HG03175 (cell line): ENCODE measurements at regions not wholly inside any gene's neighbourhood (a gene's known extent, or its start where the extent isn't known, plus 50 kb on each side); places are given as distances from the start of the nearest gene placed in this dataset.
"Not testable (repeated sequence)": the region's sequence is repeated elsewhere in the genome, so short reads cannot be mapped to it uniquely, and the experiment has no call there.

ENCODE experiments used
- ATAC-seq: cut with Tn5 transposase; IDR thresholded peaks from one replicate; pipeline ENCODE4 v1.9.1; 2021; ENCODE audit warnings: mild to moderate bottlenecking, moderate library complexity; ENCODE audit not compliant: unreplicated experiment

DNA sequence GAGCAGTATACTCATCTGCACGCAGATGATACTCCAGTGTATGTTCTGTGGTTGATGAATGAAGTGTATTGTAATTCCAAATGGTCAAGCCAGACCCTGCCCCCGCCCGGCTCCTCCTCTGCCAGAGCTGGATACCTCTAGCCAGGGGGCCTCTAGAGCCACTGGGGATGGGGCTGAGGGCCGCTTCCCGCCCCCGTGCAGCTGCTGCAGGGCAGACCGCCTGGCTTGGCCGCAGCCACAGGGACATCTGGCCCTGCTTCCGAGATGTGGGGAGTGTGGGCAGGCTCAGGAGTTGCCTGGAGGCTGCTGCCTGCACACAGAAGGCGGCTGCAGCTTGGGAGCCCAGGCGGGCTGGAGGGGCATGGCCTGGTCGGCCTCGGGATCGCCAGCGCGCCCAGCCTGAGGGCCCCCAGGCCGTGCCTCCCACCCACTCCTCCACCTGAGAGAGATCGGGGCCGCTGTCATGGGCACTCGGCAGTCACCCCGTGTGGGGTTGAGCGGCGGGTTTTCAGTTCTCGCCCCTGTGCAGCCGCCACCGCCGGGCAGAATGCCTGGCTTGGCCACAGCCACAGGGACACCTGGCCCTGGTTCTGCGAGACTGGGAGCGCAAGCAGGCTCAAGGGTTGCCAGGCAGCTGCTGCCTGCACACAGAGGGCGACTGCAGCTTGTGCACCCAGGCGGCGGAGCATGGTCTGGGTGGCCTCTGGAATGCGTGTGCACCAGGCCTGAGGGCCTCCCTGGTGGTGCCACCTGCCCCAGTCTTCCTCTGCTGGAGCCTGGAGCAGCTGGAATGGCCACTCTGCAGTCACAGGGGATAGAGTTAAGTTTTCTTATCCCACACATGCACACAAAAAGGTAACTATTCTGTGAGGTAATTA is 1643.7 kb downstream of the SPATA31A7 start:
- not testable (repeated sequence) for ATAC-seq

DNA sequence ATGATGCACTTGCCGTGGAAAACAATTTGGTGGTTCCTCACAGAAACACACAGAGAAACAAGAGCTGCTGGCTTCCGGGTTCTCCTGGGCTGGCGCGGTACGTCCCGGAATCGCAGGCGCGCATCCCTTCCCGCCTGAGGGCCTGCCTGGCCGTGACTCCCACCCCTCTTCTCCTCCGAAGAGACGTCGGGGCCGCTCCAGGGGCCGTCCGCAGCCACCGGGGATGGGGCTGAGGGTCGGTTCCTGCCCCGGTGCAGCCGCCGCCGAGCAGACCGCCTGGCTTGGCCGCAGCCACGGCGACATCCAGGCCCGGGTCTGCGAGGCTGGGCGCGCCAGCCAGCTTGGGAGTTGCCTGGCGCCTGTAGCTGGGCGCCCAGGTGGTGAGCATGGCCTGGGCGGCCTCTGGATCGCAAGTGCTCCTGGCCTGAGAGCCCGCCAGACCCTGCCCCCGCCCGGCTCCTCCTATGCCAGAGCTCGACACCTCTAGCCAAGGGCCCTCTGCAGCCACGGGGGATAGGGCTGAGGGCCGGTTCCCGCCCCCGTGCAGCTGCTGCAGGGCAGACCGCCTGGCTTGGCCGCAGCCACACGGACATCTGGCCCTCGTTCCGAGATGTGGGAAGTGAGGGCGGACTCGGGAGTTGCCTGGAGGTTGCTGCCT is 1647.5 kb downstream of the SPATA31A7 start:
- peak; percentile 21 for ATAC-seq

DNA sequence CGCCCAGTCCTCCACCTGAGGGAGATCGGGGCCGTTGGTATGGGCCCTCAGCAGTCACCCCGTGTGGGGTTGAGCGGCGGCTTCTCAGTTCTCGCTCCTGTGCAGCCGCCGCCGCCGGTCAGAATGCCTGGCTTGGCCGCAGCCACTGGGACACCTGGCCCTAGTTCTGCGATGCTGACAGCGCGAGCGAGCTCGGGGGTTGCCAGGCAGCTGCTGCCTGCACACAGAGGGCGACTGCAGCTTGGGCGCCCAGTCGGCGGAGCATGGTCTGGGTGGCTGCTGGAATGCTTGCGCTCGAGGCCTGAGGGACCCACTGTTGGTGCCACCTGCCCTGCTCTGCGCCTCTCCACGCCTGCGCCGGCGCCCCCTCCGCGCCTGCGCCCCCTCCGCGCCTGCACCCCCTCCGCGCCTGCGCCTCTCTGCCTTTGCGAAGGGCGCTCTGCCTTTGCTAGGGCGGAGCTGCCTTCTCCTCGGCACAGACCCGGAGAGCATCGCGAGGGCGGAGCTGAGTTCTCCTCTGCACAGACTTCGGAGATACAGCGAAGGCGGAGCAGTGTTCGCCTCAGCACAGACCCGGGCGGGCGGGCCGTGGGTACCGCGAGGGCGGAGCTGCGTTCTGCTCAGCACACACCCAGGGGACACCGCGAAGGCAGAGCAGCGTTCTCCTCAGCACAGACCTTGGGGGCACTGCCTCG is 1648.3 kb downstream of the SPATA31A7 start:
- peak; percentile 99 for ATAC-seq

DNA sequence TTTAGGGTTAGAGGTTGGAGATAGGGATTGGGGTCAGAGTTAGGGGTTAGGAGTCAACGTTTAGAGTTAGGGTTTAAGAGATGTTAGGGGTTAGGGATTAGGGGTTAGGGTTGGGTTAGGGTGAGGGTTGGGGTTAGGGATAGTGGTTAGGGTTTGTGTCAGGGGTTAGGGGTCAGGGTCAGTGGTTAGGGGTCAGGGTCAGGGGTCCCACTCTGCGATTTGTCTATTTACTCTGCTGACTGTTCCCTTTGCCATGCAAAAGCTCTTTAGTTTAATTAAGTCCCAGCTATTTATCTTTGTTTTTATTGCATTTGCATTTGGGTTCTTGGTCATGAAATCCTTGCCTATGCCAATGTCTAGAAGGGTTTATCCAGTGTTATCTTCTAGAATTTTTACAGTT is 1649.3 kb downstream of the SPATA31A7 start:
- not testable (repeated sequence) for ATAC-seq

DNA sequence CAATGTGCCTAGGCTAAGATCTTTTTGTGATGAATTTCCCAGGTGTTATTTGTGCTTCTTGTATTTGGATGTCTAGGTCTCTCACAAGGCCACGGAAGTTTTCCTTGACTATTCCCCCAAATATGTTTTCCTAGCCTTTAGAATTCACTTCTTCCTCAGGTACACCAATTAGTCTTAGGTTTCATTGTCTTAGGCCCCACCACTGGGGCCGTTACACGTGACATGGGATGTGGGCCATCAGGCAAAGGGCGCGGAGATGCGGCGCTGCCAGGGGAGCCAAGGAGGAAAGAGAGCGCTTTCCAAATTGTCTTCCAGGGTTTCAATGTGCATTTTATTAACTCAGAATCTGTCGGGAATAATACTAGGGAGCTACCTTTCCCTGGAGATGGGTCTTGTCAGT is 1653.3 kb downstream of the SPATA31A7 start:
- not testable (repeated sequence) for ATAC-seq

GRCh38 chr9:62843706-62844290 is 1654.0 kb downstream of the SPATA31A7 start:
- ATAC-seq, result not testable (repeated sequence)

GRCh38 chr9:62844681-62845185 is 1654.9 kb downstream of the SPATA31A7 start:
- ATAC-seq, result not testable (repeated sequence)

DNA sequence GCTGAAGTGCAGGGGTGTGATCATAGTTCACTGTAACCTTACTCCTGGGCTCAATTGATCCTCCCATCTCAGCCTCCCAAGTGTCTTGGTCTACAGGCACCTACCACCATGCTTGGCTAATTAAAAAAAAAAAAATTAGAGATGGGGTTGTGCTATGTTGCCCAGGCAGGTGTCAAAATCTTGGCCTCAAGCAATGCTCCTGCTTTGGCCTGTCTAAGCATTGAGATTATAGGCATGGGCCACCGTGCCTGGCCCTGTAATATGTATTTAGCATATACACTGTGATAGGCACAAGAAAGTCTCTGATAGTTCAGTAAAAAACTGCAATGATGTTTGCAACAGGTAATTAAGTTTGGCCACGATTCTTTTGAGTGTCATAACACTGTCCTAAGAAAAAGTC is 1658.4 kb downstream of the SPATA31A7 start:
- not testable (repeated sequence) for ATAC-seq

GRCh38 chr9:62849991-62850390 is 1660.2 kb downstream of the SPATA31A7 start:
- ATAC-seq, result not testable (repeated sequence)

DNA sequence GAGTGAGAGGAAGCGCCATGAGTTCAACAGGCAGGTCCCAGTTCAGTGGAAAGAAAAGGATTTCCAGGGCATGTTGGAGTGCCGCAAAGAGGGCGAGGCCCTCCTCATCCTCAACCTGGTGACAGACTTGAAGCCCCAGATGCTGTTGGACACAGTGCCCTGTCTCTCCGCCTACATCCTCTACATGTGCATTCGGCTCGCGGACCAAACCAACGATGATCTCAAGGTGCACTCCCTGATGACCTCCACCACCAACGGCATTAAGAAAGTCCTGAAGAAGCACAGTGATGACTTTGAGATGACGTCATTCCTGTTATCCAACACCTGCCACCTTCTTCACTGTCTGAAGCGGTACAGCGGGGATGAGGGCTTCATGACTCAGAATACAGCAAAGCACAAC is 1667.4 kb downstream of the SPATA31A7 start:
- ATAC-seq, result not testable (repeated sequence)

DNA sequence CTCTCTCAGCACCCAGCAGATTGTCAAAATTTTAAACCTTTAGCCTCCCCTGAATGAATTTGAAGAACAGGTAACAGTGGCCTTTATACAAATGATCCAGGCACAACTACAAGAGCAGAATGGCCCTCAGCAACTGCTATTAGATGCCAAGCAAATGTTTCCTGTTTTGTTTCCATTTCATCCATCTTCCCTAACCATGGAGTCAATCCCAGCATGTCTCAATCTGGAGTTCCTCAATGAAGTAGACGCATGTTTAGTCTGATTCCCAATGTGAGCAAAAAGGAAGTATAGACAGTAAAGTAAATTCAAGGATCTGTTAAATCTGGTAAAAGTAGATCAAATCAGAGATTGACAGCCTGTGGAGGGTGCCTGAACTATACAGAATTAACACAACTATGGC is 1668.4 kb downstream of the SPATA31A7 start:
- ATAC-seq, result not testable (repeated sequence)

DNA sequence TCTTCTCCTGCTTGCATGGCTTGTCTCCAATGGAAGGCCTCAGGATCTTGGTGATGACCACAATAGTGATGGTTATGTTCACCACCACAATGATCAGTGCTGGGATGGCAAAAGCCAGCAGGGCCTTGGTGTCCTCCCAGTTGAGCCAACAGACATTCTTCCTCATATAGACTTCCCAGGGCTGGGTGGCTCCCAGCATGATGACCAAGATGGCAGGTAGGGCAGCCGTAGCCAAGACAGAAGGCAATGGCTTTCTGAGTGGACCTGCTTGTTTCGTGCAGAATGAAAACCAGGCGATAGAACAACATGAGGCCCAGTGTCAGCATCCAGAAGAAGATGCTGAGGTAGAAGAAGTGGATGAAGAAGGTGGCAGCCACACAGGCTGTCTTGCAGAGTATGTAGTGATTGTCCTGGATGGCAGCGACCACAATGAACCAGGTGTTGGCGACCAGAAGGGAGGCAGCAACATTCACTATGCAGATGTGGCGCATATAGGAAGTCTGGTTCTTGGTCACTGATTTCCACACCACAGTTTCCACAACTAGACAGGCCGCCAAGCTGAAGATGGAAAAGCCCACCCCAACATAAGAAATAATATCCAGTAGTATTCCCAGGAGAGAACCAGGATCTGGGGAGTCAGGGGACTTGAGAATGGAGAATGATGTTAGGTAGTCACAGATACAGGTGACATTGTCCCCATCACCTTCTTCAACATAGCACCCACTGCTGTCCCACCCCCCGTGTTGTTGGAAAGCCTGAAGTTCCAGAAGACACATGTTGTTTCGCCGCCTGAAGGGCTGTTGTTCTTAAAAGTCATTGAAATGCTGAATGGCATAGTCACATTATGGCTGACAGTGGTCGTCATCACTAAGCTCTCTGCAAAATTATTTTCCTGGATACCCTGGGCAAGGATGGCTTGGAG is 1671.4 kb downstream of the SPATA31A7 start:
- not testable (repeated sequence) for ATAC-seq

- not testable (repeated sequence) for ATAC-seq
Measured at GRCh38 chr9:62862180-62862579, 1672.3 kb downstream of the SPATA31A7 start.

DNA sequence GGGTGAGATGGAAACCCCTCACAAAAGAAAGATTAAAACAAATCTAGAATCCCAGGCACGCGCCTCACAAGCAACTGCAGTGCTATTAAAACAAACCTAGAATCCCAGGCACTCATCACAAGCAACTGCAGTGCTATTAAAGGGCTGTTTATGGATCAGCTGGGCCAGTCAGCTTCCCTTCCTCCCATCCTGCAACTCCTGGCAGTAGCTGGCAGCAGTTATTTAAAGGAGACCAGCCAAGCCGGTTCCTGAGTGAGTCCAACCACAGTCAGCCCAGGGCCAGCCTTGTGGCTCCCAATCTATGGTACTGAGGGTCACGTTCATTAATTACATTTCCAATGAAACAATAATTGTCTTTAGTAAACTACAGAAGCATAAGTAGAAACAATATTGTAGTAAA is 1673.5 kb downstream of the SPATA31A7 start:
- not testable (repeated sequence) for ATAC-seq

- ATAC-seq, result not testable (repeated sequence)
Measured at GRCh38 chr9:62863867-62864266, 1674.0 kb downstream of the SPATA31A7 start.

- not testable (repeated sequence) for ATAC-seq
Measured at GRCh38 chr9:62864481-62865469, 1674.9 kb downstream of the SPATA31A7 start.

DNA sequence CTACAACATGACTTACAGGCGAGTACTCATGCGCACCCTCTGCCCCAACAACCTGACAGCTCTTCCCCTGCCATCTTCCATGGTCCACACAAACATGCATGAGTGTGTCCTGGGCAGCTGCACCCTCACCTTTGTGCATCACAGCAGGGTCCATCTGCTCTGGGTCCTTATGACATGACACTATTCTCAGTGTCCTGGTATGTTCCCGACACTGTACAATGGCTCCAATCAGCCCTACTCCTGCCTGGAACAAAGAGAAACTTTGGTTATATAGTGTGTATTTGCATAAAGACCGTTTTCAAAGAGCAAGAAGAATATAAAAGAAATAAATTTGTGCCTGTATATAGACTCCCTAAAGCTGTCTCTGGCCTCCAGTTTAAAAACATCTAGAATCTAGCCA is 1679.2 kb downstream of the SPATA31A7 start:
- ATAC-seq, result not testable (repeated sequence)

DNA sequence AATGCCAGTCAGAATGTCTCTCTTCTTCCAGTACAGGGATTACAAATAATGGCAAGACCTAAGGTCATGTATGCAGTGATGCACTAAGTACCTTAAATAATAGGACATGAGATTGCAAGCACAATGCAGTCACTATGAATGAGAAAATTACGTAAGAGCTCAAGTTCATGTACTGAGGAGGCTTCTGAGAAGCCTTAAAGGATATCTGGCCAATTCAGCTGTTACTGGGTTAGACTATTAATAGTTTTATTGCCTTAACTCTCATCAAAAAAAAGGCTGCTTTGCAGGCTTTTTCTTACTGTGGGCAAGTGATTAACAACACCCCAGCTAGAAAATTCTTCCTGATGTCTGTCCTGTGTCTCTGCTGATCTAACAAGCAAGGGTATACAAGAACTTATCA is 1681.9 kb downstream of the SPATA31A7 start:
- ATAC-seq, result not testable (repeated sequence)
